GM23338 (cell line): ENCODE measurements at regions not wholly inside any gene's neighbourhood (a gene's known extent, or its start where the extent isn't known, plus 50 kb on each side); places are given as distances from the start of the nearest gene placed in this dataset.
A peak's percentile ranks its signal among the peaks of the same experiment; 100 is the strongest.

Source experiments
- ATAC-seq: fragments of 200-7000 bp; cut with Tn5 transposase; 3 replicates; pipeline ENCODE4 v1.9.1; 2020
- DNase-seq: peaks from one replicate; pipeline ENCODE4 v3.0.0-alpha.2; 2015; ENCODE audit warnings: low spot score
- H2AFZ ChIP-seq: fragments of 200-600 bp; sonication (generic); 2 replicates; pipeline ENCODE4 v1.8.0; 2016; ENCODE audit warnings: antibody characterized with exemption, mild to moderate bottlenecking, moderate library complexity
- H3F3A ChIP-seq: fragments of 200-600 bp; sonication (generic); replicated peaks from 2 replicates; pipeline ENCODE4 v1.8.0; 2017; ENCODE audit warnings: antibody characterized with exemption, mixed run types, low read depth
- H3K27ac ChIP-seq: fragments of 200-600 bp; sonication (generic); 2 replicates; pipeline ENCODE4 v1.6.1; 2016; ENCODE audit warnings: low read depth
- H3K27me3 ChIP-seq: fragments of 200-600 bp; sonication (generic); 2 replicates; pipeline ENCODE4 v1.8.0; 2016; ENCODE audit warnings: mild to moderate bottlenecking, mixed run types, moderate library complexity; ENCODE audit not compliant: insufficient read depth
- H3K36me3 ChIP-seq: fragments of 200-600 bp; sonication (generic); 2 replicates; pipeline ENCODE4 v1.8.0; 2016; ENCODE audit warnings: mild to moderate bottlenecking; ENCODE audit not compliant: insufficient read depth
- H3K4me1 ChIP-seq: fragments of 200-600 bp; sonication (generic); 2 replicates; pipeline ENCODE4 v1.8.0; 2016; ENCODE audit warnings: mild to moderate bottlenecking, moderate library complexity; ENCODE audit not compliant: insufficient read depth
- H3K4me2 ChIP-seq: fragments of 200-600 bp; sonication (generic); 2 replicates; pipeline ENCODE4 v1.7.1; 2017; ENCODE audit warnings: mixed run types
- H3K4me3 ChIP-seq: fragments of 200-600 bp; sonication (generic); 2 replicates; pipeline ENCODE4 v1.6.1; 2016; ENCODE audit warnings: mixed run types
- H3K79me2 ChIP-seq: fragments of 200-600 bp; sonication (generic); replicated peaks from 2 replicates; pipeline ENCODE4 v1.8.0; 2017; ENCODE audit warnings: mild to moderate bottlenecking; ENCODE audit not compliant: insufficient read depth
- H3K9me2 ChIP-seq: fragments of 200-600 bp; sonication (generic); 2 replicates; pipeline ENCODE4 v1.8.0; 2017; ENCODE audit not compliant: insufficient read depth
- H4K20me1 ChIP-seq: fragments of 200-600 bp; sonication (generic); replicated peaks from 2 replicates; pipeline ENCODE4 v1.8.0; 2017; ENCODE audit warnings: mild to moderate bottlenecking; ENCODE audit not compliant: insufficient read depth
- H3K27ac Mint-ChIP-seq: 2 replicates; pipeline ENCODE4 v1.8.0; 2020; ENCODE audit warnings: inconsistent platforms, mild to moderate bottlenecking, moderate library complexity, mixed read lengths
- H3K27me3 Mint-ChIP-seq: 3 replicates; pipeline ENCODE4 v1.8.0; 2022; ENCODE audit warnings: low read depth, mild to moderate bottlenecking, moderate library complexity, mixed read lengths, inconsistent platforms; ENCODE audit not compliant: insufficient read depth, poor library complexity
- H3K36me3 Mint-ChIP-seq: 3 replicates; pipeline ENCODE4 v1.8.0; 2021; ENCODE audit warnings: low read depth, mild to moderate bottlenecking, inconsistent platforms, moderate library complexity, mixed read lengths
- H3K4me1 Mint-ChIP-seq: 3 replicates; pipeline ENCODE4 v1.8.0; 2020; ENCODE audit warnings: mild to moderate bottlenecking, inconsistent platforms, mixed read lengths
- H3K4me3 Mint-ChIP-seq: 3 replicates; pipeline ENCODE4 v1.8.0; 2021; ENCODE audit warnings: moderate library complexity, mild to moderate bottlenecking, inconsistent platforms, mixed read lengths
- H3K9me3 Mint-ChIP-seq: 3 replicates; pipeline ENCODE4 v1.8.0; 2020; ENCODE audit warnings: moderate library complexity, mild to moderate bottlenecking, inconsistent platforms, mixed read lengths
- CREB1 ChIP-seq: fragments of 250-450 bp; sonication (Bioruptor Pico); IDR thresholded peaks from 2 replicates; pipeline ENCODE4 v1.5.0; 2020; ENCODE audit warnings: low read depth, mild to moderate bottlenecking, moderate library complexity
- EZH2 ChIP-seq: fragments of 200-600 bp; sonication (generic); IDR thresholded peaks from one replicate; pipeline ENCODE4 v1.8.0; 2017; ENCODE audit warnings: antibody characterized with exemption, mild to moderate bottlenecking, low read depth; ENCODE audit not compliant: unreplicated experiment
- EZH2phosphoT487 ChIP-seq: fragments of 200-600 bp; sonication (generic); IDR thresholded peaks from one replicate; pipeline ENCODE4 v1.8.1; 2018; ENCODE audit warnings: antibody characterized with exemption; ENCODE audit not compliant: unreplicated experiment
- JUNB ChIP-seq: IDR thresholded peaks from one replicate; pipeline ENCODE4 v1.6.1; 2016; ENCODE audit warnings: antibody characterized with exemption; ENCODE audit not compliant: unreplicated experiment
- NANOG ChIP-seq: IDR thresholded peaks from 2 replicates; pipeline ENCODE4 v1.6.1; 2016; ENCODE audit warnings: antibody characterized with exemption, borderline replicate concordance
- POLR2AphosphoS5 ChIP-seq: IDR thresholded peaks from 2 replicates; pipeline ENCODE4 v1.6.1; 2016; ENCODE audit warnings: antibody characterized with exemption, low read depth
- STAT1 ChIP-seq: IDR thresholded peaks from one replicate; pipeline ENCODE4 v1.6.1; 2016; ENCODE audit warnings: antibody characterized with exemption; ENCODE audit not compliant: unreplicated experiment
- ZNF114 ChIP-seq: fragments of 250-450 bp; sonication (Bioruptor Pico); IDR thresholded peaks from 2 replicates; pipeline ENCODE4 v1.5.0; 2020; ENCODE audit warnings: mild to moderate bottlenecking, moderate library complexity
- ZNF331 ChIP-seq: fragments of 250-450 bp; sonication (Bioruptor Pico); IDR thresholded peaks from 2 replicates; pipeline ENCODE4 v1.5.0; 2020; ENCODE audit warnings: low read depth, mild to moderate bottlenecking, moderate library complexity
- TF ChIP-seq, protein P1 (sequence below), 2 experiments: fragments of 200-600 bp in 1 of 2; sonication (generic) in 1 of 2; conservative IDR thresholded peaks; 2 replicates each; pipeline versions ENCODE4 v1.5.1 to v1.6.1; 2016 to 2017; ENCODE audit warnings: antibody characterized with exemption in 2 of 2, low read depth in 2 of 2, mild to moderate bottlenecking in 2 of 2, moderate library complexity in 1 of 2
- TF ChIP-seq, protein P2 (sequence below): IDR thresholded peaks from one replicate; pipeline ENCODE4 v1.6.1; 2018; ENCODE audit warnings: antibody characterized with exemption; ENCODE audit not compliant: unreplicated experiment
- TF ChIP-seq, protein P3 (sequence below): fragments of 250-450 bp; sonication (Bioruptor Pico); IDR thresholded peaks from 2 replicates; pipeline ENCODE4 v1.5.0; 2020; ENCODE audit warnings: mild to moderate bottlenecking, moderate library complexity
- TF ChIP-seq, protein P4 (sequence below): IDR thresholded peaks from 2 replicates; pipeline ENCODE4 v1.6.1; 2016; ENCODE audit warnings: antibody characterized with exemption

DNA sequence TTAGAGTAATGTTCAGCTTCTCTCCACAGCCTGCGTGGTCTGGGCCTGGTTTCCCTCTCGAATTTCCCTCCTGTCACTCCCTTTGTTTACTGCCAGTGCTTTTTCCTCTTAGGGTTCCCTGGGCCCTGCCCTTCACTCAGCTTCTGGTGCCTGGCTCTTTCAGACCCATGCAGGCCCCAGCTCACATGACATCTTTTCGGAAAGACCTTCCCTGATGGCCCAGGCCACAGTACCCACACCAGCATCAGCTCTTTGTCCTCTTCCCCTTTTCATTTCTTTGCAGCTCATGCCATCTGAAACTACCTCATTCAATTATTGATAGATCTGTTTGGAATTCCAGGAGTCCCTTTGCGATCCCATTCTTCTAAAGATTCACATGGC, 68.1 kb upstream of the ABL1 start:
- Histone ChIP-seq H2AFZ (no peak overlapping the region), H3K4me2 (no peak overlapping the region), H3K9me2 (no peaks in the 10 kb centered on the region), H3K27me3 (no peaks in the 10 kb centered on the region), H3K4me3 (no peak overlapping the region), H3K4me1 (peaks cover 29% of the 10 kb centered on the region), H3K27ac (peak overlapping the region; percentile 67; the same call in 1 of the 2 replicates), H3F3A (no peaks in the 10 kb centered on the region), H4K20me1 (peaks cover 3% of the 10 kb centered on the region), H3K79me2 (peaks cover 88% of the 10 kb centered on the region), H3K36me3 (no peaks in the 10 kb centered on the region)
- no peak overlapping the region; the same call in 2 of the 3 replicates for H3K4me3 Mint-ChIP-seq
- H3K27ac Mint-ChIP-seq = peak overlapping the region; percentile 67
- H3K9me3 Mint-ChIP-seq = no peaks in the 10 kb centered on the region; the same call in 2 of the 3 replicates
- peak; percentile 17; the same call in 2 of the 3 replicates for ATAC-seq
- H3K4me1 Mint-ChIP-seq = peaks cover 48% of the 10 kb centered on the region
- no peak for DNase-seq
- no peak for TF ChIP-seq EZH2phosphoT487
- TF ChIP-seq CREB1 = no peak
- TF ChIP-seq, protein P1, sequence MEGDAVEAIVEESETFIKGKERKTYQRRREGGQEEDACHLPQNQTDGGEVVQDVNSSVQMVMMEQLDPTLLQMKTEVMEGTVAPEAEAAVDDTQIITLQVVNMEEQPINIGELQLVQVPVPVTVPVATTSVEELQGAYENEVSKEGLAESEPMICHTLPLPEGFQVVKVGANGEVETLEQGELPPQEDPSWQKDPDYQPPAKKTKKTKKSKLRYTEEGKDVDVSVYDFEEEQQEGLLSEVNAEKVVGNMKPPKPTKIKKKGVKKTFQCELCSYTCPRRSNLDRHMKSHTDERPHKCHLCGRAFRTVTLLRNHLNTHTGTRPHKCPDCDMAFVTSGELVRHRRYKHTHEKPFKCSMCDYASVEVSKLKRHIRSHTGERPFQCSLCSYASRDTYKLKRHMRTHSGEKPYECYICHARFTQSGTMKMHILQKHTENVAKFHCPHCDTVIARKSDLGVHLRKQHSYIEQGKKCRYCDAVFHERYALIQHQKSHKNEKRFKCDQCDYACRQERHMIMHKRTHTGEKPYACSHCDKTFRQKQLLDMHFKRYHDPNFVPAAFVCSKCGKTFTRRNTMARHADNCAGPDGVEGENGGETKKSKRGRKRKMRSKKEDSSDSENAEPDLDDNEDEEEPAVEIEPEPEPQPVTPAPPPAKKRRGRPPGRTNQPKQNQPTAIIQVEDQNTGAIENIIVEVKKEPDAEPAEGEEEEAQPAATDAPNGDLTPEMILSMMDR (conservative IDR thresholded peaks at IDR 0.05; ENCODE audit: low read depth in 2 of 2) = no peak
- TF ChIP-seq, protein P2, sequence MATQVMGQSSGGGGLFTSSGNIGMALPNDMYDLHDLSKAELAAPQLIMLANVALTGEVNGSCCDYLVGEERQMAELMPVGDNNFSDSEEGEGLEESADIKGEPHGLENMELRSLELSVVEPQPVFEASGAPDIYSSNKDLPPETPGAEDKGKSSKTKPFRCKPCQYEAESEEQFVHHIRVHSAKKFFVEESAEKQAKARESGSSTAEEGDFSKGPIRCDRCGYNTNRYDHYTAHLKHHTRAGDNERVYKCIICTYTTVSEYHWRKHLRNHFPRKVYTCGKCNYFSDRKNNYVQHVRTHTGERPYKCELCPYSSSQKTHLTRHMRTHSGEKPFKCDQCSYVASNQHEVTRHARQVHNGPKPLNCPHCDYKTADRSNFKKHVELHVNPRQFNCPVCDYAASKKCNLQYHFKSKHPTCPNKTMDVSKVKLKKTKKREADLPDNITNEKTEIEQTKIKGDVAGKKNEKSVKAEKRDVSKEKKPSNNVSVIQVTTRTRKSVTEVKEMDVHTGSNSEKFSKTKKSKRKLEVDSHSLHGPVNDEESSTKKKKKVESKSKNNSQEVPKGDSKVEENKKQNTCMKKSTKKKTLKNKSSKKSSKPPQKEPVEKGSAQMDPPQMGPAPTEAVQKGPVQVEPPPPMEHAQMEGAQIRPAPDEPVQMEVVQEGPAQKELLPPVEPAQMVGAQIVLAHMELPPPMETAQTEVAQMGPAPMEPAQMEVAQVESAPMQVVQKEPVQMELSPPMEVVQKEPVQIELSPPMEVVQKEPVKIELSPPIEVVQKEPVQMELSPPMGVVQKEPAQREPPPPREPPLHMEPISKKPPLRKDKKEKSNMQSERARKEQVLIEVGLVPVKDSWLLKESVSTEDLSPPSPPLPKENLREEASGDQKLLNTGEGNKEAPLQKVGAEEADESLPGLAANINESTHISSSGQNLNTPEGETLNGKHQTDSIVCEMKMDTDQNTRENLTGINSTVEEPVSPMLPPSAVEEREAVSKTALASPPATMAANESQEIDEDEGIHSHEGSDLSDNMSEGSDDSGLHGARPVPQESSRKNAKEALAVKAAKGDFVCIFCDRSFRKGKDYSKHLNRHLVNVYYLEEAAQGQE = no peak
- no peak for TF ChIP-seq JUNB
- TF ChIP-seq, protein P3, sequence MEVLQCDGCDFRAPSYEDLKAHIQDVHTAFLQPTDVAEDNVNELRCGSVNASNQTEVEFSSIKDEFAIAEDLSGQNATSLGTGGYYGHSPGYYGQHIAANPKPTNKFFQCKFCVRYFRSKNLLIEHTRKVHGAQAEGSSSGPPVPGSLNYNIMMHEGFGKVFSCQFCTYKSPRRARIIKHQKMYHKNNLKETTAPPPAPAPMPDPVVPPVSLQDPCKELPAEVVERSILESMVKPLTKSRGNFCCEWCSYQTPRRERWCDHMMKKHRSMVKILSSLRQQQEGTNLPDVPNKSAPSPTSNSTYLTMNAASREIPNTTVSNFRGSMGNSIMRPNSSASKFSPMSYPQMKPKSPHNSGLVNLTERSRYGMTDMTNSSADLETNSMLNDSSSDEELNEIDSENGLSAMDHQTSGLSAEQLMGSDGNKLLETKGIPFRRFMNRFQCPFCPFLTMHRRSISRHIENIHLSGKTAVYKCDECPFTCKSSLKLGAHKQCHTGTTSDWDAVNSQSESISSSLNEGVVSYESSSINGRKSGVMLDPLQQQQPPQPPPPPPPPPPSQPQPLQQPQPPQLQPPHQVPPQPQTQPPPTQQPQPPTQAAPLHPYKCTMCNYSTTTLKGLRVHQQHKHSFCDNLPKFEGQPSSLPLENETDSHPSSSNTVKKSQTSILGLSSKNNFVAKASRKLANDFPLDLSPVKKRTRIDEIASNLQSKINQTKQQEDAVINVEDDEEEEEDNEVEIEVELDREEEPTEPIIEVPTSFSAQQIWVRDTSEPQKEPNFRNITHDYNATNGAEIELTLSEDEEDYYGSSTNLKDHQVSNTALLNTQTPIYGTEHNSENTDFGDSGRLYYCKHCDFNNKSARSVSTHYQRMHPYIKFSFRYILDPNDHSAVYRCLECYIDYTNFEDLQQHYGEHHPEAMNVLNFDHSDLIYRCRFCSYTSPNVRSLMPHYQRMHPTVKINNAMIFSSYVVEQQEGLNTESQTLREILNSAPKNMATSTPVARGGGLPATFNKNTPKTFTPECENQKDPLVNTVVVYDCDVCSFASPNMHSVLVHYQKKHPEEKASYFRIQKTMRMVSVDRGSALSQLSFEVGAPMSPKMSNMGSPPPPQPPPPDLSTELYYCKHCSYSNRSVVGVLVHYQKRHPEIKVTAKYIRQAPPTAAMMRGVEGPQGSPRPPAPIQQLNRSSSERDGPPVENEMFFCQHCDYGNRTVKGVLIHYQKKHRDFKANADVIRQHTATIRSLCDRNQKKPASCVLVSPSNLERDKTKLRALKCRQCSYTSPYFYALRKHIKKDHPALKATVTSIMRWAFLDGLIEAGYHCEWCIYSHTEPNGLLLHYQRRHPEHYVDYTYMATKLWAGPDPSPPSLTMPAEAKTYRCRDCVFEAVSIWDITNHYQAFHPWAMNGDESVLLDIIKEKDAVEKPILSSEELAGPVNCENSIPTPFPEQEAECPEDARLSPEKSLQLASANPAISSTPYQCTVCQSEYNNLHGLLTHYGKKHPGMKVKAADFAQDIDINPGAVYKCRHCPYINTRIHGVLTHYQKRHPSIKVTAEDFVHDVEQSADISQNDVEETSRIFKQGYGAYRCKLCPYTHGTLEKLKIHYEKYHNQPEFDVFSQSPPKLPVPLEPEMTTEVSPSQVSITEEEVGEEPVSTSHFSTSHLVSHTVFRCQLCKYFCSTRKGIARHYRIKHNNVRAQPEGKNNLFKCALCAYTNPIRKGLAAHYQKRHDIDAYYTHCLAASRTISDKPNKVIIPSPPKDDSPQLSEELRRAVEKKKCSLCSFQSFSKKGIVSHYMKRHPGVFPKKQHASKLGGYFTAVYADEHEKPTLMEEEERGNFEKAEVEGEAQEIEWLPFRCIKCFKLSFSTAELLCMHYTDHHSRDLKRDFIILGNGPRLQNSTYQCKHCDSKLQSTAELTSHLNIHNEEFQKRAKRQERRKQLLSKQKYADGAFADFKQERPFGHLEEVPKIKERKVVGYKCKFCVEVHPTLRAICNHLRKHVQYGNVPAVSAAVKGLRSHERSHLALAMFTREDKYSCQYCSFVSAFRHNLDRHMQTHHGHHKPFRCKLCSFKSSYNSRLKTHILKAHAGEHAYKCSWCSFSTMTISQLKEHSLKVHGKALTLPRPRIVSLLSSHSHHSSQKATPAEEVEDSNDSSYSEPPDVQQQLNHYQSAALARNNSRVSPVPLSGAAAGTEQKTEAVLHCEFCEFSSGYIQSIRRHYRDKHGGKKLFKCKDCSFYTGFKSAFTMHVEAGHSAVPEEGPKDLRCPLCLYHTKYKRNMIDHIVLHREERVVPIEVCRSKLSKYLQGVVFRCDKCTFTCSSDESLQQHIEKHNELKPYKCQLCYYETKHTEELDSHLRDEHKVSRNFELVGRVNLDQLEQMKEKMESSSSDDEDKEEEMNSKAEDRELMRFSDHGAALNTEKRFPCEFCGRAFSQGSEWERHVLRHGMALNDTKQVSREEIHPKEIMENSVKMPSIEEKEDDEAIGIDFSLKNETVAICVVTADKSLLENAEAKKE = no peak
- no peak for TF ChIP-seq EZH2
- no peak for TF ChIP-seq ZNF331 (CRISPR knock-in tag)
- no peak for TF ChIP-seq NANOG
- no peak for TF ChIP-seq POLR2AphosphoS5
- TF ChIP-seq, protein P4, sequence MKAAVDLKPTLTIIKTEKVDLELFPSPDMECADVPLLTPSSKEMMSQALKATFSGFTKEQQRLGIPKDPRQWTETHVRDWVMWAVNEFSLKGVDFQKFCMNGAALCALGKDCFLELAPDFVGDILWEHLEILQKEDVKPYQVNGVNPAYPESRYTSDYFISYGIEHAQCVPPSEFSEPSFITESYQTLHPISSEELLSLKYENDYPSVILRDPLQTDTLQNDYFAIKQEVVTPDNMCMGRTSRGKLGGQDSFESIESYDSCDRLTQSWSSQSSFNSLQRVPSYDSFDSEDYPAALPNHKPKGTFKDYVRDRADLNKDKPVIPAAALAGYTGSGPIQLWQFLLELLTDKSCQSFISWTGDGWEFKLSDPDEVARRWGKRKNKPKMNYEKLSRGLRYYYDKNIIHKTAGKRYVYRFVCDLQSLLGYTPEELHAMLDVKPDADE = no peak
- no peak for TF ChIP-seq ZNF114 (CRISPR knock-in tag)
- no peak for TF ChIP-seq STAT1
- no peaks in the 10 kb centered on the region for H3K36me3 Mint-ChIP-seq
- H3K27me3 Mint-ChIP-seq = peaks cover 12% of the 10 kb centered on the region
